GM03348 (cell line): ENCODE measurements at regions not wholly inside any gene's neighbourhood (a gene's known extent, or its start where the extent isn't known, plus 50 kb on each side); places are given as distances from the start of the nearest gene placed in this dataset.
A peak's percentile ranks its signal among the peaks of the same experiment; 100 is the strongest.

Experiments used
- DNase-seq: peaks from one replicate; pipeline ENCODE4 v3.0.0; 2012; ENCODE audit warnings: low spot score

GRCh38 chr6:134495890-134496248 is 178.0 kb upstream of the SGK1 start:
- no peak for DNase-seq

GRCh38 chr6:134495203-134495889 is 177.4 kb upstream of the SGK1 start:
- DNase-seq, result no peak

DNA sequence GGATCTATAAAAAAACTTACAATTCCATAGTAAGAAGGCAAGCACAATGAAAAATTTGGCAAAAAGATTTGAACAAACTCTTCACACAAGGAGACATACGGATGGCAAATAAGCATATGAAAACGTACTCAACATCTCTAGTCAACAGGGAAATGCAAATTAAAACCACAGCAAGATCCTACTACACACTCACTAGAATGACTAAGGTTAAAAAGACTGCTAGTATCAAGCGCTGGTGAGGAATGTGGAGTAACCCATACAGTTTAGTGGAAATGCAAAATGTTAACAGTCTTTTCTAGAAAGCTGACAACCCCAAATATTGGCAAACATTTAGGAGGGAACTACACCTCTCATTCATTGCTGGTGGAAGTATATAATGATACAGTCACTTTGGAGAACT is 175.9 kb upstream of the SGK1 start:
- no peak for DNase-seq

- DNase-seq, result no peak
These were observed 173.6 kb upstream of the SGK1 start for GRCh38 chr6:134491477-134491876.

GRCh38 chr6:134482593-134483270 is 164.8 kb upstream of the SGK1 start:
- no peak for DNase-seq

GRCh38 chr6:134481966-134482365 is 164.1 kb upstream of the SGK1 start:
- no peak for DNase-seq

DNA sequence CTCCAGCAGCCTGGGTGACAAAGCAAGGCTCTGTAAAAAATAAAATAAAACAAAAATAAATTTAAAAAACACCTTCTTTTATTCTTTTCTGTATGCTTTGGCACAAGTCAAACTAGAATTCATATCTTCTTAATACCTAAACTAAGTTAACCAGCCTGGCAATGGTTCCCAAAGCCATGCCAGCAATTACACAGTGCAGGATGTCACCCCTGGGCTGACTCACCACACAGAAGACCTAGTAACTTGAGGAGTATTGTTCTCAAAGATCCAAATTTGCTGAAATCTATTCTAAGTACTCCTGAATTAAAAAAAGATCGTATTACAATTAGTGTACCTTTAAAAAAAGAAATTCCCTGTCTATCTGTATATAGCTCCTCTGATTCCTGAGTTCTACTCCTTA is 162.7 kb upstream of the SGK1 start:
- peak; percentile 31 for DNase-seq

DNA sequence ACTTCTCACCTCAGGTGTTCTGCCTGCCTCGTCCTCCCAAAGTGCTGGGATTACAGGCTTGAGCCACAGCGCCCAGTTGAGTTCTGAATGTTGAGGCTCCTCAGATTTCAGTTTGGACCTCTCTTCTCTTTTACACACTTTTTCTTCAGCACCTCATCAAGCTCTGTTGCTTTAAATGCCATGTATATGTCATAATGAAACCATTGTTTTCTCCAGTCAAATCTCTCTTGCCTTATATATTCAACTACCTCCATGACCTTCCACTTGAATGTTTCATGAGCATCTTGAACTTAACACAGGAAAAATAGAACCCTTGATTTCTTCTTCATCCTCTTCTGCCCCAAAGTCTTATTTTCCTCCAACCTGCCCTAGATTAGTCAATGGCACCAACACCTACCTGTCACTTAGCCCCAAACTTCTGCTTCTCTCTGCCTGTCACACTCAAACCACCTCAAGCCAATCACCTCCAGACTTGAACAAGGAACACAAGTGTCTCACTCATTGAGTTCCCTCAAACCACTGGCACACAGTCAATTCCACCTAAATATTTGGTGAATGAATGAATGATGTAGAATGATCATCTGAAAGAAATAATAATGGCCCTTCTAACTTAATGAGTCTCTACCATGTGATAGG is 161.0 kb upstream of the SGK1 start:
- DNase-seq, result no peak

DNA sequence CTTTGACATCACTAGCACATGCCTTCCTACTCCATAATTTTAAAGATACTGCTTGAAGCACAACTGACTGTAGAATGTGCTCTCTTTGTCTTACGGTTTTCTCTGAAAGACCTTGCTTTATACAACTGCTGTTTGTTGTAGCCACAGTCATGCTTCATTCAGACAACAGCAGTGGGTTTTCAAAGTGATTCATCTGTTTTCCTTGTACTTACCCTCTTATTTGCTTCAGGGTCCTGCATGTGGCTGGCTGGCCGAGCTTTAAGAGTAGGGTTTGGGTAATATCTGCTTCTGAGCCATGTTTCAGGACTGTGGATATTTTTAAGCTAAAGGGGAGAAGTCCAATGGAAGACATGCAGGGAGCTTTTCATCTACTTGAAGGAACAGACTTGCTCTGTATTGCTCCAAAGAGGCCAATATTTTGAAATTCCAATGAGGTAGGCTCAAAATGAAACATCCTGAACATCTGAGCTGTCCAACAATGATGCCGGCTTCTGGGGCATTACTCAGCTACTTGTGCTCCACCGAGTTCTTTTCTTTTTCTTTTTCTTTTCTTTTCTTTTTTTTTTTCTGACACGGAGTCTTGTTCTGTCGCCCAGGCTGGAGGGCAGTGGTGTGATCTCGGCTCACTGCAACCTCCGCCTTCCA is 160.2 kb upstream of the SGK1 start:
- DNase-seq, result peak; percentile 27

DNA sequence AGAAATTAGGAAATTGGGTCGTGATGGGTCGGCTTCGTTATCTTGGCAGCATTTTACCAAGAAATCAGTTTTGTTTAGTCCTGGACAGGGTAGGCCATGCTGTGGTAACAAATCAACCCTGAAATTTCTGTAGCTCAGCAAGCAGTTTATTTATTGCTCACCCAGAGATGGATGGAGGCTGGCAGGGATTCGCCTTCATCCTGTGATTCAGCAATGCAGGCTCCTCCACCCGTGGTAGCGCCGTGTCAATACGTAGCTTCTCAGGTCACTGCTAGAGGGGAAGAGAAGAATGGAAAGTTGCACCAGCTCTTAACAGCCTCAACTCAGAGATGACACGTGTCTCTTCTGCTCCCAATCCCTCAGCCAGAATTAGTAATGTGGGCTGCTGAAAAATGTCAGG is 157.0 kb upstream of the SGK1 start:
- DNase-seq, result no peak

DNA sequence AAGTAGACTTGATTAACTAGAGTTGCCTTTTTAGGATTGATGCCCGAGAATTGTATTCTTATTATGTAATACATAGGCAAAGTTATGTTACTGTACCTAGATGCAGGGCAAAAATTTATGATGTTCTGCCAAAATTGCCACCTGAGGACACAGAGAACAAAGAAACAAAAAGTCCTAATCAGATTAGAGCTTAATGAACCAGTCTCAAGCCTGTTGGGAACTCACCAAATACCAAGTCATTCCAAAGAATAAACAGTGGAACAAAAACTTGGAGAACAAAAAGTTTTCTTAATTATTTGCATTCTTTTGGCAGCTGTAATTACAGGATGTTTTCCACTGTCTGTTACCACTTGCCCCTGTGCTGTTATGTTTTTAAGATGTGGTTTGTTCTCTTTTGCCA is 154.7 kb upstream of the SGK1 start:
- DNase-seq, result no peak

DNA sequence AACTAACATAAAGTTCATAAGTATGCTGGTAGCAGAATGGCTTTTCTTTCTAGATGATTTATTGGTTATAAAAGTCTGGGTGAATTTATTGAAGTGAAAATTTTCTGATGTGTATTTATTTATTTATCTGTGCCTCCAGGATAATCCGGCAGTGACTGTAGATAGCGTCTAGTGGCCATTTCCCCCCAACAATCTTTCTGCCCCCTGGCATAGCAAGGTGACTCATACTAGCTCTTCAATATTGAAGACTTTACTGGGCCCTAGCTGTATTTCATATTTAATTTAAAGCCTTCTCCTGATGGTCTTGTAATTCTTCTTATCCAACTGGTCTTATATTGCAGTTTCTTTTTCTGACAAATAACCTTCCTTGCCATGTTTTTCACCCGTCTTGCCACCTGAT is 154.1 kb upstream of the SGK1 start:
- no peak for DNase-seq

GRCh38 chr6:134470457-134470975 is 152.6 kb upstream of the SGK1 start:
- no peak for DNase-seq

- no peak for DNase-seq
These were observed 152.0 kb upstream of the SGK1 start for GRCh38 chr6:134469702-134470456.

- no peak for DNase-seq
These were observed 150.7 kb upstream of the SGK1 start for GRCh38 chr6:134468633-134469032.

DNA sequence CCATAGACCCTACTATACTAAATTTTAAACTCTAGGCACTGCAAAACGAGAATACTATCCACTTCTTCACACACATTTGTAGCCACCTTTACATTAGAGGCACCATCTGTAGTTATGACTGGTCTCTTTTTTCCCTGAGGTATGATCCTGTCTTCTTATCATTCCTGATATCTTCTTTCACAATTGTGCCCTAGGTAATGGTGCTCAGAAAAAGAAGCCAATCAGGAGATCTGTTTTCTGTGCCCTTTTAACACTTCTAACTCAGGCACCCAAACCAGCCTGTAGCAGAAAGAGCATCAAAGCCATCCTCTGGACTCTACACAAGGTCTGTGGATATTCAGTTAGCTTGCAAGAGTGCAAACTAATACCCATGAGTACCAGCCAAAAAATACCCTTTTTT is 149.7 kb upstream of the SGK1 start:
- no peak for DNase-seq

GRCh38 chr6:134466771-134467525 is 149.0 kb upstream of the SGK1 start:
- DNase-seq, result no peak

DNA sequence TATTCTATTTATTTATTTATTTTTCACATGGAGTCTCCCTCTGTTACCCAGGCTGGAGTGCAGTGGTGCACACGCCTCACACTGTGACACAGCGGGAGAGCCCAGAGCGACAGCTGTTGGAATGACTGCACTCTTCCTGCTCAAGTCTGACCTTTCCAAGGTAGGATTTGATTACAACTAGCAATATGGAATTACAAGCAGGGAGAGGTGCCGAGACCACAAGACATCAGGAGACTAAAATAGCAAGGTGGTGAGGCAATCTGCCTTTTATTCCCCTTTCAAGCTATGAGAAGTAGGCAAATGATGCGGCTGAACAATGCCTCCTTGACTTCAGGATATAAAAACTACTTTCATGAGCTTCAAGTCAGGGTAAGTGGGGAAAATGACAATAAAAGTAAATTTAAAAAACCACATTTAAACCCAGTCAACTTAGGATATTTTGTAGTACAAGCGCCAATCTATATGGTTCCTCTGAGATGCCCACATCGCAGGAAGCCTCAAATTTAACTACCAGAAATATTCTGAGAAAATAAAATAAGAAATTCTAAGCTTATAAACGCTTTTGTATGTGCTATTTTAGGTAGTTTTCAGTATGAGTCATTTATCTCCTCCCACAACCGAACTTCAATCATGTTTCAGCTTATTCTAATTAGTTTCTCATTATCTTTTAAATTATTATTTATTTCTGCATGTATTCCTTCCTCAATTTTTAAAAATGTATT is 146.9 kb upstream of the SGK1 start:
- peak; percentile 47 for DNase-seq

DNA sequence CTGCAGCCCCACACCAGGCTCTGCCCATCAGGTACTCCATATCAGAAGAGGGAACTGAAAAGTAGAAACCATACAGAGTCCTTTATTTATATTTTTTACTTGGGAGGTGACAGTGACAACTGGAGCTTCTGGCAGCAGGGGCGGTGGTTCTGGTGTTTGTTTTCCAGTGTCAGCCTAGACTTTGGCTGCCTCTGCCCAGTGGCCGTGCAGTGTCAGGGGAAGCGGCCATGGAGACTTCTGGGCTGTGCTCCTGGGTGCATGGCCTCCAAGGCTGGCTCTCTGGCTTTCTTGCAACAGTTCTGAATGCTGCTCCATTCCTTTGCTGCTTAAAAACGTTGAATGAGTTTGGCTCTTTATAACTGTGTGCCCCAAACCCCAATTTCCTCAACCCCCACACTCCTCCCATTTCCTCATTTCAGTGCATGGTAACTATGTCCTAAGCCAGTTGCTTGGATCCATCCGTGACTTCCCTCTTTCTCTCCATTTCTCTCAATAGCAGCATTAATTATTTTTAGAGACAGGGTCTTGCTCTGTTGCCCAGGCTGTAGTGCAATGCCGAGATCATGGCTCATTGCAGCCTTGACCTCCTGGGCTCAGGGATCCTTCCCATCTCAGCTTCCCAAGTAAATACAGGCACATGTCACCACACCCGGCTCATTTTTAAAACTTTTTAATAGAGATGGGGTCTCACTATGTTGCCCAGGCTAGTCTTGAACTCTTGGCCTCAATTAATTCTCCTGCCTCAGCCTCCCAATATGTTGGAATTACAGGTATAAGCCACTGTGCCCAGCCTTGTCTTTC is 141.1 kb upstream of the SGK1 start:
- no peak for DNase-seq

- no peak for DNase-seq
These were observed 140.0 kb upstream of the SGK1 start for GRCh38 chr6:134457941-134458340.
